ENCODE measurements at regions not wholly inside any gene's neighbourhood (a gene's known extent, or its start where the extent isn't known, plus 50 kb on each side); places are given as distances from the start of the nearest gene placed in this dataset.

- DNase-seq (ENCODE audit: low spot score) (peak; percentile 75), ATAC-seq (peak; percentile 83)
- intact Hi-C loops (cut with DNase I), result loop anchor here (5.0 kb wide), 1 partner anchor 587 kb away; no protein-coding TSS in a partner anchor
Observed at GRCh38 chr14:89618811-89619551, 201.9 kb upstream of the FOXN3 start.

GRCh38 chr14:89618330-89618708, 201.3 kb upstream of the FOXN3 start:
- intact Hi-C loops (cut with DNase I), result loop anchor here (5.0 kb wide), 1 partner anchor 586 kb away; no protein-coding TSS in a partner anchor
- ATAC-seq (peak; percentile 61), DNase-seq (ENCODE audit: low spot score) (no peak)

- ATAC-seq (peak; percentile 78), DNase-seq (ENCODE audit: low spot score) (no peak)
- intact Hi-C loops (cut with DNase I), result loop anchor here (5.0 kb wide), 1 partner anchor 585 kb away; no protein-coding TSS in a partner anchor
Observed at GRCh38 chr14:89617481-89618329, 200.7 kb upstream of the FOXN3 start.

- DNase-seq (ENCODE audit: low spot score) (no peak), ATAC-seq (no peak)
- intact Hi-C loops (cut with DNase I), result loop anchor here (5.0 kb wide), 1 partner anchor 585 kb away; no protein-coding TSS in a partner anchor
Observed at GRCh38 chr14:89616852-89617341, 199.9 kb upstream of the FOXN3 start.

- no peak for ATAC-seq
- DNase-seq (ENCODE audit: low spot score), result no peak
- intact Hi-C loops (cut with DNase I), result loop anchor here (5.0 kb wide), 1 partner anchor 584 kb away; no protein-coding TSS in a partner anchor
Observed at GRCh38 chr14:89616425-89616824, 199.4 kb upstream of the FOXN3 start.

- intact Hi-C loops (cut with DNase I), result loop anchor here (5.0 kb wide), 1 partner anchor 583 kb away; no protein-coding TSS in a partner anchor
- DNase-seq (ENCODE audit: low spot score) (no peak), ATAC-seq (no peak)
Observed at GRCh38 chr14:89615421-89615820, 198.4 kb upstream of the FOXN3 start.

- ATAC-seq (no peak), DNase-seq (ENCODE audit: low spot score) (no peak)
- intact Hi-C loops (cut with DNase I), result no loop called here
Observed at GRCh38 chr14:89614009-89614691, 197.1 kb upstream of the FOXN3 start.

GRCh38 chr14:89613260-89614008, 196.4 kb upstream of the FOXN3 start:
- ATAC-seq (no peak), DNase-seq (ENCODE audit: low spot score) (no peak)
- intact Hi-C loops (cut with DNase I), result no loop called here

GRCh38 chr14:89609500-89610100, 192.6 kb upstream of the FOXN3 start:
- ATAC-seq, result no peak
- DNase-seq (ENCODE audit: low spot score), result no peak
- intact Hi-C loops (cut with DNase I), result no loop called here

- ATAC-seq (no peak), DNase-seq (ENCODE audit: low spot score) (no peak)
- intact Hi-C loops (cut with DNase I), result no loop called here
Observed at GRCh38 chr14:89607453-89607852, 190.4 kb upstream of the FOXN3 start.

- DNase-seq (ENCODE audit: low spot score) (no peak), ATAC-seq (no peak)
- intact Hi-C loops (cut with DNase I), result no loop called here
Observed at GRCh38 chr14:89603938-89604480, 187.0 kb upstream of the FOXN3 start.

GRCh38 chr14:89600950-89601826, 184.2 kb upstream of the FOXN3 start:
- intact Hi-C loops (cut with DNase I), result no loop called here

GRCh38 chr14:89600029-89600428, 183.0 kb upstream of the FOXN3 start:
- intact Hi-C loops (cut with DNase I), result no loop called here

More at GRCh38 chr14:89600950-89601826, 184.2 kb upstream of the FOXN3 start:
- ATAC-seq (no peak), DNase-seq (ENCODE audit: low spot score) (no peak)

GRCh38 chr14:89598548-89599186, 181.6 kb upstream of the FOXN3 start:
- ATAC-seq, result no peak
- no peak for DNase-seq (ENCODE audit: low spot score)
- intact Hi-C loops (cut with DNase I), result no loop called here

More at GRCh38 chr14:89600029-89600428, 183.0 kb upstream of the FOXN3 start:
- DNase-seq (ENCODE audit: low spot score) (no peak), ATAC-seq (no peak)

- intact Hi-C loops (cut with DNase I), result no loop called here
- ATAC-seq (no peak), DNase-seq (ENCODE audit: low spot score) (no peak)
Observed at GRCh38 chr14:89592961-89593360, 175.9 kb upstream of the FOXN3 start.

- ATAC-seq, result peak; percentile 77
- intact Hi-C loops (cut with DNase I), result no loop called here
- no peak for DNase-seq (ENCODE audit: low spot score)
Observed at GRCh38 chr14:89589400-89590118, 172.5 kb upstream of the FOXN3 start.
